ENCODE measurements at regions not wholly inside any gene's neighbourhood (a gene's known extent, or its start where the extent isn't known, plus 50 kb on each side); places are given as distances from the start of the nearest gene placed in this dataset.
A peak's percentile ranks its signal among the peaks of the same experiment; 100 is the strongest.

DNA sequence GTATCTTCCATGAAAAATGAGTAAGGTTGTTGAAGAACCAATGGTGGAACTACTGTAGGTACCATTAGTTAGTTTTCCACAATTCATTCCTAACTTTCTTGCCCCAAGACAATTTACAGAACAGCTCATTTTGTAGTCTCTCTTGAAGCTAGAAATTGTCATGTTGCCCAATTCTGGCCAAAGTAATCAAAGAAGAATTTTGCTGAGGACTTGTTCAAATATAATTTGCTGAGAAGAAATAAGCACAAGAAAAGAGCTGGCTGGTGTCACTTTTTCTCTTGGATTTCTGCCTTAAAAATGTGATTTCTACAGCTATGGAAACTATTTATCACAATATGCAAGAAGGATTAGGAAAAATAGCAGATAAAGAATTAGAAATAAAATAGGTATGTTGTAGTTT lies 199.2 kb upstream of the SEMA3A start:
- Histone ChIP-seq H3K27me3 (ENCODE audit: control insufficient read depth, insufficient read depth, low read length) (no peaks in the 10 kb centered on the region), H3K9me3 (ENCODE audit: control insufficient read depth, insufficient read depth, low read depth, low read length) (no peaks in the 10 kb centered on the region), H3K27ac (ENCODE audit: low read length) (no peak overlapping the region), H3K4me3 (ENCODE audit: low read depth in 2 of 2, low read length in 2 of 2) (no peak overlapping the region), H3K4me1 (ENCODE audit: control insufficient read depth, insufficient read depth, low read length) (no peaks in the 10 kb centered on the region), H3K36me3 (ENCODE audit: control insufficient read depth, insufficient read depth, low read length) (no peaks in the 10 kb centered on the region)
- ChIA-PET POLR2A (no interaction called here), CTCF (no interaction called here)
- ATAC-seq, result no peak
- TF ChIP-seq, protein P1, sequence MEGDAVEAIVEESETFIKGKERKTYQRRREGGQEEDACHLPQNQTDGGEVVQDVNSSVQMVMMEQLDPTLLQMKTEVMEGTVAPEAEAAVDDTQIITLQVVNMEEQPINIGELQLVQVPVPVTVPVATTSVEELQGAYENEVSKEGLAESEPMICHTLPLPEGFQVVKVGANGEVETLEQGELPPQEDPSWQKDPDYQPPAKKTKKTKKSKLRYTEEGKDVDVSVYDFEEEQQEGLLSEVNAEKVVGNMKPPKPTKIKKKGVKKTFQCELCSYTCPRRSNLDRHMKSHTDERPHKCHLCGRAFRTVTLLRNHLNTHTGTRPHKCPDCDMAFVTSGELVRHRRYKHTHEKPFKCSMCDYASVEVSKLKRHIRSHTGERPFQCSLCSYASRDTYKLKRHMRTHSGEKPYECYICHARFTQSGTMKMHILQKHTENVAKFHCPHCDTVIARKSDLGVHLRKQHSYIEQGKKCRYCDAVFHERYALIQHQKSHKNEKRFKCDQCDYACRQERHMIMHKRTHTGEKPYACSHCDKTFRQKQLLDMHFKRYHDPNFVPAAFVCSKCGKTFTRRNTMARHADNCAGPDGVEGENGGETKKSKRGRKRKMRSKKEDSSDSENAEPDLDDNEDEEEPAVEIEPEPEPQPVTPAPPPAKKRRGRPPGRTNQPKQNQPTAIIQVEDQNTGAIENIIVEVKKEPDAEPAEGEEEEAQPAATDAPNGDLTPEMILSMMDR (IDR thresholded peaks at IDR 0.05), result no peak
- no peak for TF ChIP-seq SIN3A (IDR thresholded peaks at IDR 0.05; ENCODE audit: borderline replicate concordance, insufficient read depth, low read depth, low read length)
- no peak for TF ChIP-seq TCF7L2 (IDR thresholded peaks at IDR 0.05; ENCODE audit: low read depth, low read length)
- TF ChIP-seq, protein P2, sequence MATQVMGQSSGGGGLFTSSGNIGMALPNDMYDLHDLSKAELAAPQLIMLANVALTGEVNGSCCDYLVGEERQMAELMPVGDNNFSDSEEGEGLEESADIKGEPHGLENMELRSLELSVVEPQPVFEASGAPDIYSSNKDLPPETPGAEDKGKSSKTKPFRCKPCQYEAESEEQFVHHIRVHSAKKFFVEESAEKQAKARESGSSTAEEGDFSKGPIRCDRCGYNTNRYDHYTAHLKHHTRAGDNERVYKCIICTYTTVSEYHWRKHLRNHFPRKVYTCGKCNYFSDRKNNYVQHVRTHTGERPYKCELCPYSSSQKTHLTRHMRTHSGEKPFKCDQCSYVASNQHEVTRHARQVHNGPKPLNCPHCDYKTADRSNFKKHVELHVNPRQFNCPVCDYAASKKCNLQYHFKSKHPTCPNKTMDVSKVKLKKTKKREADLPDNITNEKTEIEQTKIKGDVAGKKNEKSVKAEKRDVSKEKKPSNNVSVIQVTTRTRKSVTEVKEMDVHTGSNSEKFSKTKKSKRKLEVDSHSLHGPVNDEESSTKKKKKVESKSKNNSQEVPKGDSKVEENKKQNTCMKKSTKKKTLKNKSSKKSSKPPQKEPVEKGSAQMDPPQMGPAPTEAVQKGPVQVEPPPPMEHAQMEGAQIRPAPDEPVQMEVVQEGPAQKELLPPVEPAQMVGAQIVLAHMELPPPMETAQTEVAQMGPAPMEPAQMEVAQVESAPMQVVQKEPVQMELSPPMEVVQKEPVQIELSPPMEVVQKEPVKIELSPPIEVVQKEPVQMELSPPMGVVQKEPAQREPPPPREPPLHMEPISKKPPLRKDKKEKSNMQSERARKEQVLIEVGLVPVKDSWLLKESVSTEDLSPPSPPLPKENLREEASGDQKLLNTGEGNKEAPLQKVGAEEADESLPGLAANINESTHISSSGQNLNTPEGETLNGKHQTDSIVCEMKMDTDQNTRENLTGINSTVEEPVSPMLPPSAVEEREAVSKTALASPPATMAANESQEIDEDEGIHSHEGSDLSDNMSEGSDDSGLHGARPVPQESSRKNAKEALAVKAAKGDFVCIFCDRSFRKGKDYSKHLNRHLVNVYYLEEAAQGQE (IDR thresholded peaks at IDR 0.05; ENCODE audit: insufficient read depth in 1 of 2, low read depth in 2 of 2, low read length in 1 of 2), result no peak
- TF ChIP-seq POLR2AphosphoS5 (IDR thresholded peaks at IDR 0.05; ENCODE audit: low read depth, low read length), result no peak
- BruUV-seq (replicated peaks), result no TSS peak
- DNase-seq (ENCODE audit: low read depth, low spot score), result no peak
- in situ Hi-C loops (cut with HindIII; ENCODE audit: low pct_unique_long_range_greater_than_20kb, low sequenced_read_pairs) (no loop called here), intact Hi-C loops (cut with micrococcal nuclease; ENCODE audit: unreplicated experiment) (no loop called here)

DNA sequence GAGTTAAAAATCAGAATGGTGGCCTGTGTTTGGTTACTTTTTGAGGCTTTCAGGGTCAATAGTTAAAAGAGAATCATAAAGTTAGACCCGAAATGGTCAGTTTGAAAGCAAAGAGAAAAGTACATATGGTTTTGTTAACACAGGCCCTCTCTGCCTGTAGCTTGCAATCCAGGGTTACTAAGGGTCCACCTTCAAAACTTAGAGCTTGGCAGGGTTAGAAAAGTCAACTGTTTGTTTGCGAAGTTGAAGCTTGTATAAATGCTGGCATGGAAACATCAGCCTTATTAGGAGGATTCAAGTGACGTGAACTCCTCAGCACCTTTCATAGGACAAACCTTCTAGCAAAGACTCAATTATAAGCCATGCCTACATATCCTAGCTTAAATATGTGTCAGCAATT lies 196.3 kb upstream of the SEMA3A start:
- Histone ChIP-seq H3K4me1 (ENCODE audit: control insufficient read depth, insufficient read depth, low read length) (no peaks in the 10 kb centered on the region), H3K4me3 (ENCODE audit: low read depth in 2 of 2, low read length in 2 of 2) (no peak overlapping the region), H3K27ac (ENCODE audit: low read length) (peak overlapping the region; percentile 30; the same call in 1 of the 2 replicates), H3K27me3 (ENCODE audit: control insufficient read depth, insufficient read depth, low read length) (no peaks in the 10 kb centered on the region), H3K36me3 (ENCODE audit: control insufficient read depth, insufficient read depth, low read length) (no peaks in the 10 kb centered on the region), H3K9me3 (ENCODE audit: control insufficient read depth, insufficient read depth, low read depth, low read length) (no peaks in the 10 kb centered on the region)
- ChIA-PET CTCF (no interaction called here), POLR2A (no interaction called here)
- in situ Hi-C loops (cut with HindIII; ENCODE audit: low pct_unique_long_range_greater_than_20kb, low sequenced_read_pairs) (no loop called here), intact Hi-C loops (cut with micrococcal nuclease; ENCODE audit: unreplicated experiment) (no loop called here)
- ATAC-seq, result no peak
- TF ChIP-seq, protein P2 (IDR thresholded peaks at IDR 0.05; ENCODE audit: insufficient read depth in 1 of 2, low read depth in 2 of 2, low read length in 1 of 2), result no peak
- TF ChIP-seq POLR2AphosphoS5 (IDR thresholded peaks at IDR 0.05; ENCODE audit: low read depth, low read length), result no peak
- TF ChIP-seq SIN3A (IDR thresholded peaks at IDR 0.05; ENCODE audit: borderline replicate concordance, insufficient read depth, low read depth, low read length), result no peak
- TF ChIP-seq, protein P1 (IDR thresholded peaks at IDR 0.05), result no peak
- TF ChIP-seq TCF7L2 (IDR thresholded peaks at IDR 0.05; ENCODE audit: low read depth, low read length), result peak; percentile 24; the same call in 1 of the 2 replicates
- BruUV-seq (replicated peaks), result no TSS peak
- DNase-seq (ENCODE audit: low read depth, low spot score), result no peak
